Keratinocyte (primary cell): ENCODE measurements at regions not wholly inside any gene's neighbourhood (a gene's known extent, or its start where the extent isn't known, plus 50 kb on each side); places are given as distances from the start of the nearest gene placed in this dataset.

Source experiments
- EZH2 ChIP-seq: IDR thresholded peaks from one replicate; pipeline ENCODE4 v1.6.1; 2012; ENCODE audit warnings: inconsistent platforms, mild to moderate bottlenecking, low read length, moderate library complexity
- TF ChIP-seq, protein P1 (sequence below), 3 experiments: IDR thresholded peaks in 1 of 3; conservative IDR thresholded peaks in 1 of 3; optimal IDR thresholded peaks in 1 of 3; 2 replicates in 2 of 3; 3 replicates in 1 of 3; pipeline versions ENCODE3 to v1.5.1; 2011; ENCODE audit warnings: low read length in 3 of 3, mild to moderate bottlenecking in 3 of 3, moderate library complexity in 2 of 3, control low read depth in 1 of 3, inconsistent platforms in 1 of 3; ENCODE audit not compliant: insufficient read depth in 2 of 3; ENCODE audit errors: extremely low read depth in 1 of 3

DNA sequence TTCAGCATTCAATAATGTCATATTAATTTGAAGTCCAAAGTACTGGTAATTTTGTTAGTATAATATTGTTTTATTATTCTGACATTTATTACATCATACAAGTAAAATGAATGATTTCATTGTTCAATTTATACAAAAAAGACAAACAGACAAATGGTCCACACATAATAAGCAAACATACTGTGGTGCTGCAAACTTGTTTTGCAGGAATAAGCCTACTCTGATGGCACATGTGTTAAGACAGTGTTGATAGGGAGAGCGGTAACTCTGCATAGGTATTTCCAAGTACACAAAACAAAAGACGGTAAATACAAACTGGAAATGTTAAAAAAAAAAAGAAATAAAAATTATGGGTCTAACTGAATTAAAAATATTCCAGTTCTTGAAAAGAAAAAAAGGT is 59.7 kb upstream of the DPYD start:
- TF ChIP-seq, protein P1, sequence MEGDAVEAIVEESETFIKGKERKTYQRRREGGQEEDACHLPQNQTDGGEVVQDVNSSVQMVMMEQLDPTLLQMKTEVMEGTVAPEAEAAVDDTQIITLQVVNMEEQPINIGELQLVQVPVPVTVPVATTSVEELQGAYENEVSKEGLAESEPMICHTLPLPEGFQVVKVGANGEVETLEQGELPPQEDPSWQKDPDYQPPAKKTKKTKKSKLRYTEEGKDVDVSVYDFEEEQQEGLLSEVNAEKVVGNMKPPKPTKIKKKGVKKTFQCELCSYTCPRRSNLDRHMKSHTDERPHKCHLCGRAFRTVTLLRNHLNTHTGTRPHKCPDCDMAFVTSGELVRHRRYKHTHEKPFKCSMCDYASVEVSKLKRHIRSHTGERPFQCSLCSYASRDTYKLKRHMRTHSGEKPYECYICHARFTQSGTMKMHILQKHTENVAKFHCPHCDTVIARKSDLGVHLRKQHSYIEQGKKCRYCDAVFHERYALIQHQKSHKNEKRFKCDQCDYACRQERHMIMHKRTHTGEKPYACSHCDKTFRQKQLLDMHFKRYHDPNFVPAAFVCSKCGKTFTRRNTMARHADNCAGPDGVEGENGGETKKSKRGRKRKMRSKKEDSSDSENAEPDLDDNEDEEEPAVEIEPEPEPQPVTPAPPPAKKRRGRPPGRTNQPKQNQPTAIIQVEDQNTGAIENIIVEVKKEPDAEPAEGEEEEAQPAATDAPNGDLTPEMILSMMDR (optimal IDR thresholded peaks at IDR 0.05 in 1 of 3, IDR thresholded peaks at IDR 0.05 in 1 of 3, conservative IDR thresholded peaks at IDR 0.05 in 1 of 3; ENCODE audit: extremely low read depth in 1 of 3, insufficient read depth in 2 of 3, low read length in 3 of 3), result no peak
- TF ChIP-seq EZH2, result no peak
